Activated CD4-positive, alpha-beta T cell treated with anti-CD3 and anti-CD28 coated beads, Interleukin-2, amount 50 U/mL, for 4 hours (primary cell): ENCODE measurements at regions not wholly inside any gene's neighbourhood (a gene's known extent, or its start where the extent isn't known, plus 50 kb on each side); places are given as distances from the start of the nearest gene placed in this dataset.

Experiments used
- DNase-seq, 2 experiments: peaks; one replicate each; pipeline ENCODE4 v3.0.0-alpha.2; 2020

- no peak for DNase-seq
These were observed 333.8 kb downstream of the HAPSTR1 start for GRCh38 chr16:9425236-9425635.

- no peak for DNase-seq
These were observed 337.0 kb downstream of the HAPSTR1 start for GRCh38 chr16:9428355-9429005.

GRCh38 chr16:9429646-9430330 lies 338.3 kb downstream of the HAPSTR1 start:
- DNase-seq, result no peak

DNA sequence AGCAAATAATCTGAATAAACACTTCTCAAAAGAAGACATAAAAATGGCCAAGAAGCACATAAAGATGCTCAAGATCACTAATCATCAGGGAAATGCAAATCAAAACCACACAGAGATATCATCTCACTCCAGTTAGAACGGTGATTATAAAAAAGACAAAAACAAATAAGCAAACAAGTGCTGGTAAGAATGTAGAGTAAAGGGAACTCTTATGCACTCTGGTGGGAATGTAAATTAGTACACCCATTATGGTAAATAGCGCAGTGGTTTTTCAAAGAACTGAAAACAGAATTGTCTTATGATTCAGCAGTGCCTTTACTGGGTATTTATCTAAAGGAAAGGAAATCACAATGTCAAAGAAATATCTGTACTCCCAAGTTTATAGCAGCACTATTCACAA lies 343.2 kb downstream of the HAPSTR1 start:
- no peak for DNase-seq

DNA sequence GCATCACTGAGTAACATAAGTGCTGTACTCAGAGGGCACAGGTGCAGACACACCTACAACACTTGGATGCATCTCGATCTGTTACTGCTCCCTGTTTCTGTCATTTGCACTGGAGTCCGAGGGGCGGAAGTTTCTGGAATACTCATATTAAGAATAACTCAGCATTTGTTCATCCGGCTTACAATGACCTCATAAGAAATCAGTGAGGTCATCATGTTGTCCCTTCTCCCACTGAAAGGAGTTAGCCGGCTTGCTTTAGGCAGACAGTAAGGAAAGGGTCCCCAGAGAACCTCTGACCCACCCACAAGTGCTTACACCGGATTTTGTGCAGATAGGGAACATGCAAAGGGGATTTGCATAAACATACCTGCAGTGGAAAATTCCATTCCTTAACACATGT lies 344.7 kb downstream of the HAPSTR1 start:
- DNase-seq, result no peak

GRCh38 chr16:9437115-9437514 lies 345.7 kb downstream of the HAPSTR1 start:
- no peak for DNase-seq

DNA sequence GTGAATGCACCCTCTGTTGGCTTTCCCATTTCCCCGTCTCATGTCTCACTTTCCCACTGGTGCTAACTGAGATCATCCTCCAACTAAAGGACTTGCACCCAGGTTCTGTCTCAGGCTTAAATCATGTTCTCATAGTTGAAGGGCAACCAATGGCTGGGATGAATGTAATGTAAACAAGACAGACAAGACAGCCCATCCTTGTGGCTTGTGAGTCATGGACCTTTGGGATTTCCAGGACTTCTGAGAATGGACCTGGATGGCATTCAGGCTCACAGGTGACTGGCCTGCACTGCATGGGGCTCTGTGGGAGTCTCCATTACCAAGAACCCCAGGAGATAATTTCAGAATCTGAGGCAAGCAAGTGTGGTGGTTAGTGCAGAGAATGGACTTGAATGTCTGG lies 347.5 kb downstream of the HAPSTR1 start:
- DNase-seq, result no peak

GRCh38 chr16:9441012-9441411 lies 349.6 kb downstream of the HAPSTR1 start:
- no peak for DNase-seq

GRCh38 chr16:9443864-9444263 lies 352.4 kb downstream of the HAPSTR1 start:
- DNase-seq, result no peak

GRCh38 chr16:9446471-9447194 lies 355.2 kb downstream of the HAPSTR1 start:
- DNase-seq, result no peak

GRCh38 chr16:9447195-9447551 lies 355.7 kb downstream of the HAPSTR1 start:
- no peak for DNase-seq

DNA sequence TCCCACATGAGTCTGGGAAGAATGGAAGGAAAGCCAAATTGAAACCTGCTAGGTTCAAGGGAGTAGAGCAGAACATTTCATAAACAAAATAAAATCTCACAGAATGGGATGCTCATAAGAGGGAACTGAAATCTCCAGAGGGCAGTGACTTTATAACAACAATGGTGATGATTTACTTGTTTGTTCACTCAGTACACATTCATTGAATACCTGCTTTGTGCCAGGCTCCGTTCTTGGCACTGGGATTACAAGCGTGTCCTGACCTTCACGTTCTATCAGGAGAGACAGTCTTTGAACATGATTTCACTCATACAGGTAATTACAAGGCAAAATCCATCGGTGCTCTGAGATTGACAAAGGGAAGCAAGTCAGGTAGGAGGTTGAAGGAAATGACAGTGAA lies 356.3 kb downstream of the HAPSTR1 start:
- no peak for DNase-seq

DNA sequence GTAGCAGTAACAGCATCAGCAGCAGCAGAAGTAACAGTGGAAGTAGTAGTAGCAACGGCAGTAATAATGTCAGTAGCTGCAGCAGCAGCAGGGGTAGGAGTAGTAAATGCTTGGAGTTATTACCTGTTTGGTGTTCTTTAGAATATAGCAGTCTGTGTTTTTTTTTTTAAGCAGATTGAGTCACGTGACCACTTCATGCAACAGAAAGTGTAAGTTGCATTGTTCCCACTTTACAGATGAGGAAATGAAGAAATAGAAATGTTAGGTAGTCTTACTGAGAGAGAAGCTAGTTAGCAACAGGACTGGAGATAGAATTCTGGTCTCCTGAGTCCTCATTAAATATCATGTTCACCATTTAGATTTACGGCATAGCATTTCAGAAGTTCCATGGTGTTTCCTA lies 358.2 kb downstream of the HAPSTR1 start:
- no peak for DNase-seq

DNA sequence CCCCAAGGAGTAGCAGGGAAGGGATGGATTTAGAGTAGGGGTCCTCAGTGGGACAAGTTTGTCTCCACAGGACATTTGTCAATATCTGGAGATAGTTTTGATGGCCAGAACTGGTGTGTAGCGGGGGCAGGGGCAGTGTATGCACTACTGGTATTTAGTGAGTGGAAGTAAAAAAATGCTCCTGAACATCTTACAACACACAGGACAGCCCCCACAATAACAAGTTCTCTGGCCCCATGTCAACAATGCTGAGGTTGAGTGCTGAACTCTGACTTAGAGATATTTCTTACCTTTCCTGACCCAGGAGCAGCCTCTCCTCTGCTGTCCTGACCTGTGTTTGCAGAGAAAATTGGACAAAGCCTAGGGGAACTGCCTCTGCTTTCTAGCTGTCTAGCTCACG lies 365.8 kb downstream of the HAPSTR1 start:
- no peak for DNase-seq

DNA sequence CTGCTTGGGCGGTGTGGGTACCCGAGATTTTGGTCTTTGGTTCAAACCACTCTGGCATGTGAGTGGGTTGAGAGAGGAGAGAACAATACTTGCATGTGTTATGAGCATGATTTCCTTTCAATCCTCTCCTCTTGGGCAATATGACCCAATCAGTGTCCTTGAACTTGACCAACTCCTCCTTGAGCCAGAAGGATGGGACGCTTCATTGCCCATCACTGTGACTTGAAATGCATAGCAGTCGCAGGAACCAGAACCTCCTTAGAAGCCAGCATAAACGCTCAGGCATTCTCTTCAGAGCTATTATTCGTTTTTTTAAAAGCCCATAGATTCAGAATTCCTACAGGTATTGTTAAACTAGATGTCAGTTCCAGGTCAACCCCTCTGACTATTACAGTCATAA lies 367.4 kb downstream of the HAPSTR1 start:
- no peak for DNase-seq

- no peak for DNase-seq
These were observed 371.5 kb downstream of the HAPSTR1 start for GRCh38 chr16:9462984-9463383.

DNA sequence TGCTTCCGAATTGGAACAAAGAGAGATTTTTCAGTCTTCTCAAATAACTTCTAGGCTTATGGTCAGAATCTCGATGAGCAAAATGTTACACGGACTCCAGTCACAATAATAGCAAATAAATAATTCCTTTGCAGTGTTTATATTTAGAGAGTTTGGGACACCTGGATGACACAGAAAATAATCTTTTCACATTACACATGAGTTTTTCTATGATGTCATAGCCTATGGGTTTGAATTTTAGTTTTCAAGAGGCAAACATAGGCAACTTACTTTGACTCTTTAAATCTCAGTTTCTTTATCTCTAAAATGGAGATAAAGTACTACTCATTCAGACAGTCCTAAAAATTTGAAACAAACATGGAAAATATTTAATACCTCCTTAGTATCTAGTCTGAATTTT lies 372.0 kb downstream of the HAPSTR1 start:
- DNase-seq, result no peak

DNA sequence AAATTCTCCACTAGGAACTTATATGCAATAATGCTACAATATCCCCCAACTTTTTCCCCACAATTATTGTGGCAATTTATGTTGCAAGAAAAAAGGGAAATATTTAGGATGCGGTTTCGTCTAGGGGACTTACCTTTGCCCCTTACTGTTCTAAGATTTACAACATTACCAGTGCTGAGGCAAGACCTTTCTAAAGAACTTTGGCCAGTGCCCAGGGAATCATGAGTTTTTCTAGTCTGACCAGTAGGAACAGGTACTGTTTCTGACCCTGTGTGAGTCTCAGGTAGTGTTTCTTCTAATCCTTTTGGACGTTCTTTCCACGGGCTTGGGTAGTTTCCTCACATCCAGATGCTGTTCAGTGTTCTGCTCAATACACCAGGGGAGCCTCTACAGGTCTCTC lies 373.7 kb downstream of the HAPSTR1 start:
- no peak for DNase-seq

DNA sequence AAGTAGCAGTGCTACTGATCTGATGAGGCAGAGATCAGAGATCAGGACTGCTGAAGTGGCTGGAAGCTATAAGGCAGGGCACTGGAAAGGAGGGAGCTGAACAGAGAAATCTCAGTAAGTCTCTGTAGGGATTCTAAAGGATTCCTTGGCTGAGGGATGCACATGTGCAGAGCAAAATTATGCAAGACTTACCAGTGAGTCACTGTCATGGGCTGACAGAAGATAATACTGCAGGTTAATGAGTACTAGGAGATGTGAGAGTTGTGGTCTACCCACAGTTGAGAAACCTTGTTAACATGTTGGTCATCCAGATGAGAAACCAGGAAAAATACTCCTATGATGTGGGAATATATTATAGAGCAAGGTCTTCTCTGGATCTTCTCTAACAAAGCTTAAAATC lies 378.1 kb downstream of the HAPSTR1 start:
- no peak for DNase-seq

GRCh38 chr16:9476744-9477143 lies 385.3 kb downstream of the HAPSTR1 start:
- no peak for DNase-seq

DNA sequence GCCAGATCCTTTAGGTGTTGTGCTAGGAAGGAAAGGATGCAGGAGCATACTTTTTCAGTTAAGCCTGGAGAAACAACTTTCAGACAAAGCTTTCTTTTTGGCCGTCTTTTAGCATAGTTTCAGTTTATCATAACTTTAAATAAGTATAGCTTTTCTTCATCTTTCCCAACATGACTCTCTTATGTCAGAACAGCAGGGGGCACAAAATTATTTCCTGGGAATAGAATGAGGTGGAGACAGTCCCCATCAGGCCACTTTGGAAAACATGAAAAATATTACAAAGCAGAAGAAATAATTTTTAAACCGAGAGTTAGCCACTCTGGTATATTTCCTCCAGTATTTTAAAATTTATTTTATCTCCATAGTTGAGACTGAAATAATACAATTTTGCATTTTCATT lies 387.6 kb downstream of the HAPSTR1 start:
- DNase-seq, result no peak

DNA sequence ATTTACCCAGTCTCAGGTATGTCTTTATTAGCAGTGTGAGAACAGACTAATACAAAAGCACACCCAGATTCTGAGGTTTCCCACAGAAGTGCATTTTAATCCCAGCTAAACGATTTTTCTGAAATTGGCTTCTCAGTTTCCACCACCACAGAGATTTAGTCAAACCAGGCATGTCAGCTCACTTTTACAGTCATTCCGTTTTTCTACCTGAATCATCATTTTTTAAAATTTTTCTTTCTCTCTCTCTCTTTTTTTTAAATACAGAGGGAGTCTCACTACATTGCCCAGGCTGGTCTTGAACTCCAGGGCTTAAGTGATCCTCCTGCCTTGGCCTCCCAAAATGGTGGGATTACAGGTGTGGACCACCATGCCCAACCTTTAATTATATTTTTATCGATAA lies 389.1 kb downstream of the HAPSTR1 start:
- DNase-seq, result no peak

DNA sequence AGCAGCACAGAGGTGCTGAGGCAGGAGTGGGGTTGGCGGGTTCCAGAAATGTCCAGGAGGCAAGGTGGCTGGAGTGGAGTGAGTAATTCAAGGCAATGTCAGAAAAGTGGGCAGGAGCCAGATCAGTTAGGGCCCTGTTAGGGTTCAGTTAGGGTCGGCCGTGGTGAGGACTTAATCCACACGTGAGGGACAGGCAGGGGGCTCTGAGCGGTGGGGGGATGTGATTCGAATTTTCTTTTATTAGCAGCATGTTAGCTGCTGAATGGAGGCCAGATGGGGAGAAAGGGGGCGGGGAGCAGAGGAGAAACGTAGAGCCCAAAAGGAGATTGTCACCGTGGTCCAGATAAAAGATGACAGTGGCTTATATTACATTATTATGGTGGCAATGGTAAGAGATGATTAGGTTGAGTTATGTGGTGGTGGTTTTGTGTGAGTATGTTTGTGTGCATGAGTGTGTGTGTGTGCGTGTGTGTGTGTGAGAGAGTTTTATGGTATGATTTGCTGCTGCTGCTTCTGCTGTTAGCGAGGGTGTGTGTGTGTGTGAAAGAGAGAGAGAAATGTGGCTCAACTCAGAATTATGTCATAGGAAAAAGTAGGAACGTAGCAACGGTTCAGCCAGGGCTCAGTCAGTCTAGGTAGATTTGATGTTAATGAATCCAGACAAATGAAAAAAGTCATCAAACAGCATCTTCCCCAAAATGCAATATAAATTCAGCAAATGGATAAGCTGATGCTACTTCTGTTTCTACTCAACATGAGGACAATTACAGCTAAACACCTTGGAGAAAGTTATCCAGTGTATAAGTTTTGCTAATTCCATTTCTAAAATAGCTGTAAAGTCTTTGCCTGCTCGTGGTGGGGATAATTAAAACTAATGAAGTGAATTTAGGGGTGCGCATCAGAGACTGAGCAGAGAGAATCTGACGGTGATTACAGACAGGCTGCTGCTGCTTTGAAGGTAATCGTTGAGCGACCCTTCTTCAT lies 390.6 kb downstream of the HAPSTR1 start:
- no peak for DNase-seq
